ENCODE measurements at regions not wholly inside any gene's neighbourhood (a gene's known extent, or its start where the extent isn't known, plus 50 kb on each side); places are given as distances from the start of the nearest gene placed in this dataset.

GRCh38 chr10:123390332-123390731 is 236.1 kb downstream of the BUB3 start:
- Mint-ChIP-seq H3K27ac (no peak overlapping the region), H3K27me3 (peaks cover 7 to 9% of the 10 kb centered on the region in 2 donors), H3K9me3 (peaks cover 6 to 13% (median 12%) of the 10 kb centered on the region in 3 donors), H3K4me1 (no peaks in the 10 kb centered on the region), H3K4me3 (no peak overlapping the region), H3K36me3 (peaks cover 9% of the 10 kb centered on the region)
- no peaks in the 10 kb centered on the region for H3K4me1 ChIP-seq (ENCODE audit: control insufficient read depth in 1 of 2, extremely low read depth in 1 of 2, insufficient read depth in 2 of 2, low read length in 2 of 2)
- no peaks in the 10 kb centered on the region for H3K9me3 ChIP-seq
- ATAC-seq (replicated peaks in 1 of 4): no peak
- WGBS (ENCODE audit: insufficient coverage): 65% methylated on average over 2 of the region's 4 CpGs
- ChIA-PET POLR2A (no interaction called here), CTCF (no interaction called here)
- H3K27ac ChIP-seq (ENCODE audit: low read length): no peak overlapping the region
- no peak for DNase-seq
- peaks cover 0 to 3% of the 10 kb centered on the region in 2 experiments for H3K27me3 ChIP-seq (replicated peaks in 1 of 2; ENCODE audit: control insufficient read depth in 2 of 2, extremely low read depth in 1 of 2, insufficient read depth in 2 of 2, low read length in 1 of 2)
- no peaks in the 10 kb centered on the region for H3K36me3 ChIP-seq (ENCODE audit: control insufficient read depth in 2 of 2, extremely low read depth in 1 of 2, insufficient read depth in 1 of 2, low read length in 1 of 2)
- H3K4me3 ChIP-seq (ENCODE audit: control insufficient read depth in 1 of 2, extremely low read depth in 1 of 2, low read length in 1 of 2): no peak overlapping the region

DNA sequence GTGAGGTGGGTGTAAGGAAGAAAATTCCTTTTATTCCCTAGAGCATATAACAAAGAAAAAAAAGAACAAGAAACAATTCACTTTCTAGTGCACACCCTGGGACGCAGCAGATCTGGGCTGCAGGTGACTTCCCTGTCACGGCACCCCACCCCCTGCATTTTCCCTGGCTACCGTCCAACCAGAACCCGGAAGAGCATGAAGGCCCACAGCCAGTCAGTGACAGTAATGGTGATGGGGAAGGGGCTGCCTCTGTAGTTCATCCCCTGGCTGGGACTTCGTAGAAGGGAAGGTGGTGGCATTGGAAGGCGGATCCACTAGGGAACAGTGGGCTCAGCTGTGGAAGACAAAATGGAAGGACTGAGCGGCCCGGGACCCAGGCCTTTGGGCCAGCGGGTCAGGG is 236.7 kb downstream of the BUB3 start:
- Histone ChIP-seq H3K27ac (ENCODE audit: low read length) (no peak overlapping the region), H3K4me1 (ENCODE audit: control insufficient read depth in 1 of 2, extremely low read depth in 1 of 2, insufficient read depth in 2 of 2, low read length in 2 of 2) (no peaks in the 10 kb centered on the region), H3K4me3 (ENCODE audit: control insufficient read depth in 1 of 2, extremely low read depth in 1 of 2, low read length in 1 of 2) (no peak overlapping the region), H3K9me3 (no peaks in the 10 kb centered on the region), H3K27me3 (replicated peaks in 1 of 2; ENCODE audit: control insufficient read depth in 2 of 2, extremely low read depth in 1 of 2, insufficient read depth in 2 of 2, low read length in 1 of 2) (peaks cover 0 to 3% of the 10 kb centered on the region in 2 experiments), H3K36me3 (ENCODE audit: control insufficient read depth in 2 of 2, extremely low read depth in 1 of 2, insufficient read depth in 1 of 2, low read length in 1 of 2) (no peaks in the 10 kb centered on the region)
- WGBS (ENCODE audit: insufficient coverage): 82% methylated on average over 5 of the region's 9 CpGs
- H3K9me3 Mint-ChIP-seq: peaks cover 6 to 9% (median 8%) of the 10 kb centered on the region in 3 donors
- no peak overlapping the region for H3K4me3 Mint-ChIP-seq
- DNase-seq (no peak), ATAC-seq (replicated peaks in 1 of 4) (no peak)
- H3K36me3 Mint-ChIP-seq: peaks cover 9% of the 10 kb centered on the region
- POLR2A ChIA-PET: no interaction called here
- H3K27ac Mint-ChIP-seq: no peak overlapping the region
- H3K27me3 Mint-ChIP-seq: peaks cover 5 to 9% of the 10 kb centered on the region in 2 donors
- CTCF ChIA-PET: no interaction called here
- no peaks in the 10 kb centered on the region for H3K4me1 Mint-ChIP-seq

GRCh38 chr10:123391275-123392028 is 237.2 kb downstream of the BUB3 start:
- no peak for ATAC-seq (replicated peaks in 1 of 4)
- peaks cover 0 to 3% of the 10 kb centered on the region in 2 experiments for H3K27me3 ChIP-seq (replicated peaks in 1 of 2; ENCODE audit: control insufficient read depth in 2 of 2, extremely low read depth in 1 of 2, insufficient read depth in 2 of 2, low read length in 1 of 2)
- H3K4me1 ChIP-seq (ENCODE audit: control insufficient read depth in 1 of 2, extremely low read depth in 1 of 2, insufficient read depth in 2 of 2, low read length in 2 of 2): no peaks in the 10 kb centered on the region
- H3K4me1 Mint-ChIP-seq: no peaks in the 10 kb centered on the region
- H3K4me3 ChIP-seq (ENCODE audit: control insufficient read depth in 1 of 2, extremely low read depth in 1 of 2, low read length in 1 of 2): no peak overlapping the region
- CTCF ChIA-PET: no interaction called here
- POLR2A ChIA-PET: no interaction called here
- 56% methylated on average over 9 of the region's 15 CpGs for WGBS (ENCODE audit: insufficient coverage)
- H3K27ac Mint-ChIP-seq: no peak overlapping the region
- no peaks in the 10 kb centered on the region for H3K36me3 ChIP-seq (ENCODE audit: control insufficient read depth in 2 of 2, extremely low read depth in 1 of 2, insufficient read depth in 1 of 2, low read length in 1 of 2)
- H3K4me3 Mint-ChIP-seq: no peak overlapping the region
- no peak for DNase-seq
- no peak overlapping the region for H3K27ac ChIP-seq (ENCODE audit: low read length)
- peaks cover 9% of the 10 kb centered on the region for H3K36me3 Mint-ChIP-seq
- H3K9me3 Mint-ChIP-seq: peaks cover 6 to 8% (median 7%) of the 10 kb centered on the region in 3 donors
- no peaks in the 10 kb centered on the region for H3K9me3 ChIP-seq
- H3K27me3 Mint-ChIP-seq: peaks cover 3 to 9% of the 10 kb centered on the region in 2 donors

- CTCF ChIA-PET: no interaction called here
- H3K9me3 Mint-ChIP-seq: peaks cover 2 to 4% (median 3%) of the 10 kb centered on the region in 3 donors
These were observed 238.2 kb downstream of the BUB3 start for GRCh38 chr10:123392182-123392963.

DNA sequence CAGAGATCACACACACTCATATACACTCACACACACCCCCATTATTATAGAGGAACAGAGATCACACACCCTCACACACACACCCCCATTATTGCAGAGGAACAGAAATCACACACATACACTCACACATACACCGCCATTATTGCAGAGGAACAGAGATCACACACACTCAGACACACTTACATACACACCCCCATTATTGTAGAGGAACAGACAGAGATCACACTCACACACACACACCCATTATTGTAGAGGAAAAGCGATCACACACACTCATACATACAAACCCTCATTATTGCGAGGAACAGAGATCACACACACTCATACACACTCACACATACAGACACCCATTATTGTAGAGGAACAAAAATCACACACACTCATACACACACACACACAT is 239.0 kb downstream of the BUB3 start:
- no peak for ATAC-seq (replicated peaks in 1 of 4)

More at GRCh38 chr10:123392182-123392963, 238.2 kb downstream of the BUB3 start:
- no peak overlapping the region for H3K27ac Mint-ChIP-seq
- peaks cover 3 to 6% of the 10 kb centered on the region in 2 donors for H3K27me3 Mint-ChIP-seq
- no peaks in the 10 kb centered on the region for H3K9me3 ChIP-seq
- H3K27me3 ChIP-seq (replicated peaks in 1 of 2; ENCODE audit: control insufficient read depth in 2 of 2, extremely low read depth in 1 of 2, insufficient read depth in 2 of 2, low read length in 1 of 2): peaks cover 0 to 3% of the 10 kb centered on the region in 2 experiments
- DNase-seq (no peak), ATAC-seq (replicated peaks in 1 of 4) (no peak)
- no peaks in the 10 kb centered on the region for H3K4me1 Mint-ChIP-seq
- H3K4me3 Mint-ChIP-seq: no peak overlapping the region
- POLR2A ChIA-PET: no interaction called here
- H3K36me3 ChIP-seq (ENCODE audit: control insufficient read depth in 2 of 2, extremely low read depth in 1 of 2, insufficient read depth in 1 of 2, low read length in 1 of 2): no peaks in the 10 kb centered on the region
- no peak overlapping the region for H3K4me3 ChIP-seq (ENCODE audit: control insufficient read depth in 1 of 2, extremely low read depth in 1 of 2, low read length in 1 of 2)
- H3K4me1 ChIP-seq (ENCODE audit: control insufficient read depth in 1 of 2, extremely low read depth in 1 of 2, insufficient read depth in 2 of 2, low read length in 2 of 2): no peaks in the 10 kb centered on the region
- WGBS (ENCODE audit: insufficient coverage): 72% methylated on average over 5 of the region's 6 CpGs
- no peak overlapping the region for H3K27ac ChIP-seq (ENCODE audit: low read length)
- peaks cover 5% of the 10 kb centered on the region for H3K36me3 Mint-ChIP-seq

GRCh38 chr10:123394382-123394781 is 240.2 kb downstream of the BUB3 start:
- no peak for DNase-seq
- H3K4me1 Mint-ChIP-seq: no peaks in the 10 kb centered on the region
- peaks cover 3% of the 10 kb centered on the region in 2 donors for H3K27me3 Mint-ChIP-seq
- H3K9me3 ChIP-seq: no peaks in the 10 kb centered on the region
- no peaks in the 10 kb centered on the region for H3K36me3 ChIP-seq (ENCODE audit: control insufficient read depth in 2 of 2, extremely low read depth in 1 of 2, insufficient read depth in 1 of 2, low read length in 1 of 2)
- no peak overlapping the region for H3K4me3 ChIP-seq (ENCODE audit: control insufficient read depth in 1 of 2, extremely low read depth in 1 of 2, low read length in 1 of 2)
- ATAC-seq (replicated peaks in 1 of 4): no peak
- no peak overlapping the region for H3K27ac ChIP-seq (ENCODE audit: low read length)
- H3K4me1 ChIP-seq (ENCODE audit: control insufficient read depth in 1 of 2, extremely low read depth in 1 of 2, insufficient read depth in 2 of 2, low read length in 2 of 2): no peaks in the 10 kb centered on the region
- WGBS (ENCODE audit: insufficient coverage): no CpG with 5 or more reads among the region's 1 CpG
- no peaks in the 10 kb centered on the region for H3K27me3 ChIP-seq (replicated peaks in 1 of 2; ENCODE audit: control insufficient read depth in 2 of 2, extremely low read depth in 1 of 2, insufficient read depth in 2 of 2, low read length in 1 of 2)
- H3K4me3 Mint-ChIP-seq: no peak overlapping the region
- POLR2A ChIA-PET: no interaction called here
- CTCF ChIA-PET: no interaction called here
- H3K27ac Mint-ChIP-seq: no peak overlapping the region
- H3K9me3 Mint-ChIP-seq: no peaks in the 10 kb centered on the region
- H3K36me3 Mint-ChIP-seq: peaks cover 2% of the 10 kb centered on the region

More for the DNA sequence above, 239.0 kb downstream of the BUB3 start:
- H3K4me1 Mint-ChIP-seq: no peaks in the 10 kb centered on the region
- H3K27me3 Mint-ChIP-seq: peaks cover 3% of the 10 kb centered on the region in 2 donors
- POLR2A ChIA-PET: no interaction called here
- CTCF ChIA-PET: no interaction called here
- no peak overlapping the region for H3K4me3 Mint-ChIP-seq
- H3K36me3 ChIP-seq (ENCODE audit: control insufficient read depth in 2 of 2, extremely low read depth in 1 of 2, insufficient read depth in 1 of 2, low read length in 1 of 2): no peaks in the 10 kb centered on the region
- peaks cover 0 to 1% of the 10 kb centered on the region in 2 experiments for H3K27me3 ChIP-seq (replicated peaks in 1 of 2; ENCODE audit: control insufficient read depth in 2 of 2, extremely low read depth in 1 of 2, insufficient read depth in 2 of 2, low read length in 1 of 2)
- no peak overlapping the region for H3K27ac Mint-ChIP-seq
- no peak for DNase-seq
- H3K27ac ChIP-seq (ENCODE audit: low read length): no peak overlapping the region
- H3K36me3 Mint-ChIP-seq: peaks cover 2% of the 10 kb centered on the region
- no peaks in the 10 kb centered on the region for H3K4me1 ChIP-seq (ENCODE audit: control insufficient read depth in 1 of 2, extremely low read depth in 1 of 2, insufficient read depth in 2 of 2, low read length in 2 of 2)
- H3K4me3 ChIP-seq (ENCODE audit: control insufficient read depth in 1 of 2, extremely low read depth in 1 of 2, low read length in 1 of 2): no peak overlapping the region
- WGBS (ENCODE audit: insufficient coverage): 95% methylated on average over 3 of the region's 3 CpGs
- no peaks in the 10 kb centered on the region for H3K9me3 ChIP-seq
- H3K9me3 Mint-ChIP-seq: no peaks in the 10 kb centered on the region

Data from T-cell (primary cell).